ENCODE measurements at regions not wholly inside any gene's neighbourhood (a gene's known extent, or its start where the extent isn't known, plus 50 kb on each side); places are given as distances from the start of the nearest gene placed in this dataset.

GRCh38 chr19:30312582-30313352 is 59.4 kb upstream of the ZNF536 start:
- DNase-seq, result no peak

- no peak for DNase-seq
Observed at GRCh38 chr19:30313353-30313750, 58.8 kb upstream of the ZNF536 start.

GRCh38 chr19:30314056-30314804 is 58.0 kb upstream of the ZNF536 start:
- DNase-seq, result no peak

GRCh38 chr19:30314805-30315155 is 57.4 kb upstream of the ZNF536 start:
- no peak for DNase-seq

GRCh38 chr19:30315159-30315558 is 57.0 kb upstream of the ZNF536 start:
- DNase-seq, result no peak

GRCh38 chr19:30316000-30316491 is 56.1 kb upstream of the ZNF536 start:
- no peak for DNase-seq

- DNase-seq, result no peak
Observed at GRCh38 chr19:30316560-30317106, 55.6 kb upstream of the ZNF536 start.

GRCh38 chr19:30317403-30317802 is 54.8 kb upstream of the ZNF536 start:
- no peak for DNase-seq

DNA sequence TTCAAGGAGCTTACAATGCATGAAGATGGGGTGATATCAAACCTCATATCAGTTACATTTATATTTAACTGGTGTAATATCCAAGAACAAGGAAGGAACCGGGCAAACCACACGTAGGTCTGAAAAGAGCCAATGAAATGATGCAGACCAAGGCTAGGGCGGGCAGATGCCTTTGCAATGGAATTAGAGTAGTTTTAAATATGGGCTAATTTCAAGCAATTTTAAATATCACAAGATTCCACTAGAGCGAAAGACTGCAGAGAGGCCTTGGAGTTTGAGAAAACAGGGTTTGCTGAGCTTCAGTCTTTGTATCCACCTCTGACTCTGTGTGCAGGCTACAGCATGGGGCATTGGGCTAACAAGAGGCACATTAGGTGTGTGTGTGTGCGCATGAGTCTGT is 53.9 kb upstream of the ZNF536 start:
- no peak for DNase-seq

DNA sequence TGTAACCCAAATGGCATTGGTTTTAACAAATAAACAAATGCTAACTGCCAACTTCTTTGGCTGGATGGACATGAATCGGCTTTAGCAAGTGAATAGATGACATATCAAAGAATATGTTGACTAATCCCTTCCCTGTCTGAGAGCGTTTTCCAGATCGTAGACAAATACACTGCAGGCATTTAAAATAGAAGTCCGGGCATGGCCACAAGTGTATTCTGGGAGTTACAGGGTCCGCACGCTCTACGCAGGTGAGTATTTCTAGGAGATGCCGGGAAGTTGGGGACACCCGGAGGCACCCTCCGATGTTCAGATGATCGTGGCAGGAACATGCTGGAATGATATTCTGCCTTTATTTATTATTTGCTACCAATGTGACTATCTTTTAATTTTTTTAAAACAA is 53.2 kb upstream of the ZNF536 start:
- no peak for DNase-seq

- DNase-seq, result no peak
Observed at GRCh38 chr19:30319411-30319810, 52.8 kb upstream of the ZNF536 start.

DNA sequence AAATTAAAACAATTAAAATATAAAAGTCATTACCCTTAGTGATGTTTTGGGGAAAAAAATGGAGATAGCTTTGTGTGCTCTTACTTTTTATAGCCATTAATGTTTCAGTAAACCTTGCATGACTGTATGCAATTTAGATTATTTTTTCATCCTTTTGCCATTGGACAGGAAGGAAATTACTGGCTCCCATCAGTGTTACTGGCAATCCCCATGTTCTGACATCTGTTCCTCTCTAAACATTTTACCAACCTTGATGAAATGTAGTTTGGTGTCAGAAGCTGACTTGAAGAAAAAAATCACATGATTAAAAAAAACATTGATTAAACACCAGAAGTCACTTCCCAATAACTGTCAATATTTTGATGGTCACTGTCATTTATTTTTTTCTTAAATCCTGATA is 52.3 kb upstream of the ZNF536 start:
- DNase-seq, result no peak

- no peak for DNase-seq
Observed at GRCh38 chr19:30320466-30320865, 51.7 kb upstream of the ZNF536 start.

GRCh38 chr19:30320916-30321315 is 51.3 kb upstream of the ZNF536 start:
- DNase-seq, result no peak

Measured in occipital lobe (tissue), 1 donor.